DOHH2 (cell line): ENCODE measurements at regions not wholly inside any gene's neighbourhood (a gene's known extent, or its start where the extent isn't known, plus 50 kb on each side); places are given as distances from the start of the nearest gene placed in this dataset.

Experiments used
- EZH2phosphoT487 ChIP-seq: fragments of 200-600 bp; sonication (generic); IDR thresholded peaks from 2 replicates; pipeline ENCODE4 v1.6.1; 2017; ENCODE audit warnings: borderline replicate concordance, mild to moderate bottlenecking, antibody characterized with exemption, low read length, moderate library complexity, mixed read lengths
- TF ChIP-seq, protein P1 (sequence below): fragments of 200-600 bp; sonication (generic); IDR thresholded peaks from one replicate; pipeline ENCODE4 v1.5.1; 2014; ENCODE audit warnings: antibody characterized with exemption, mild to moderate bottlenecking, low read depth, low read length; ENCODE audit not compliant: poor library complexity, severe bottlenecking

DNA sequence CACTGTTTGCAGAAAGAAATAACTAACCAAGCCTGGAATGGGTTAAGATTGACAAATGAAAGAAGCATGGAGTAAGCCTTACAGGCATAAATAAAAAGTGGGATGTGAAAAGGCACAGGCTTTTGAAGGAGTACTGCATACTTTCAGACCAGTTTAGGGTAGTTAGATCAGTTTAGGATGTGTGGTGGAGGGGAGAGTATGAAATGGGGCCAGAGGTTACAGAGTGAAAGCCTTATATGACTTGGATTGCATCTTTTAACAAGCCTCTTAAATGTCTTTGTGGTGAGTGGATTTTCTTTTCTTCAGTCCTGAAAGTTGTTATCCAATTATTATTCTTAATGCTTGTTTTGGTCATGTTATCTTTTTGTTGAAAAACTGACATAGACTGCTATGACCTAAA lies 52.2 kb upstream of the TRHDE start:
- TF ChIP-seq, protein P1, sequence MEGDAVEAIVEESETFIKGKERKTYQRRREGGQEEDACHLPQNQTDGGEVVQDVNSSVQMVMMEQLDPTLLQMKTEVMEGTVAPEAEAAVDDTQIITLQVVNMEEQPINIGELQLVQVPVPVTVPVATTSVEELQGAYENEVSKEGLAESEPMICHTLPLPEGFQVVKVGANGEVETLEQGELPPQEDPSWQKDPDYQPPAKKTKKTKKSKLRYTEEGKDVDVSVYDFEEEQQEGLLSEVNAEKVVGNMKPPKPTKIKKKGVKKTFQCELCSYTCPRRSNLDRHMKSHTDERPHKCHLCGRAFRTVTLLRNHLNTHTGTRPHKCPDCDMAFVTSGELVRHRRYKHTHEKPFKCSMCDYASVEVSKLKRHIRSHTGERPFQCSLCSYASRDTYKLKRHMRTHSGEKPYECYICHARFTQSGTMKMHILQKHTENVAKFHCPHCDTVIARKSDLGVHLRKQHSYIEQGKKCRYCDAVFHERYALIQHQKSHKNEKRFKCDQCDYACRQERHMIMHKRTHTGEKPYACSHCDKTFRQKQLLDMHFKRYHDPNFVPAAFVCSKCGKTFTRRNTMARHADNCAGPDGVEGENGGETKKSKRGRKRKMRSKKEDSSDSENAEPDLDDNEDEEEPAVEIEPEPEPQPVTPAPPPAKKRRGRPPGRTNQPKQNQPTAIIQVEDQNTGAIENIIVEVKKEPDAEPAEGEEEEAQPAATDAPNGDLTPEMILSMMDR = no peak
- no peak for TF ChIP-seq EZH2phosphoT487
